ENCODE measurements at regions not wholly inside any gene's neighbourhood (a gene's known extent, or its start where the extent isn't known, plus 50 kb on each side); places are given as distances from the start of the nearest gene placed in this dataset.

DNA sequence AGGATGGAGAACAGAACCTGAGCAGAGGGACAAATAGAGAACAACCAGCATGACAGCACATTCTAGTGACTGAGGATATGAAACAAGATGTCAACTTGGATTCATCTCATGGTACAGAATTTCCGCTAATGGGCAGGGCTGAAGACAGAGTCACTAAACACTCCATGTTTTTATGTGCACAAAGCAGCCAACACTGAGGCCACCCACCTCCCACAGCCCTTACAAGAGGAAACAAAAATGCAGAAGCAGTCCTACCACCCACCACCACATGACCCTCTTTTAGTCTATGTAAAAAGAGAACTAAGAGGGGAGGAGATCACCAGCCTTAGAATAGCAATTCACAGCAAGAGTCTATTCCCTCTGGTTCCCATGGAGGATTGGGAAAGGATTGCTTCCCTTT, 131.4 kb upstream of the UBE2E2 start:
- no peak overlapping the region for H3K4me3 Mint-ChIP-seq
- ATAC-seq, result no peak
- DNase-seq (ENCODE audit: low spot score), result no peak
- H3K27me3 Mint-ChIP-seq (ENCODE audit: low read depth), result peaks cover 40% of the 10 kb centered on the region
- CTCF ChIA-PET, result no interaction called here
- H3K4me1 Mint-ChIP-seq, result peaks cover 36% of the 10 kb centered on the region
- H3K36me3 Mint-ChIP-seq, result no peaks in the 10 kb centered on the region
- POLR2A ChIA-PET, result no interaction called here
- H3K9me3 Mint-ChIP-seq, result no peaks in the 10 kb centered on the region
- TF ChIP-seq MYBL2 (CRISPR knock-in tag; IDR thresholded peaks at IDR 0.05) (no peak), OVOL2 (CRISPR knock-in tag; IDR thresholded peaks at IDR 0.05; ENCODE audit: borderline replicate concordance) (no peak), GRHL2 (CRISPR knock-in tag; IDR thresholded peaks at IDR 0.05; ENCODE audit: insufficient replicate concordance, severe bottlenecking) (no peak), ZNF416 (CRISPR knock-in tag; IDR thresholded peaks at IDR 0.05) (no peak), FOXJ3 (CRISPR knock-in tag; IDR thresholded peaks at IDR 0.05; ENCODE audit: borderline replicate concordance) (no peak), EMX1 (CRISPR knock-in tag; IDR thresholded peaks at IDR 0.05) (no peak), ZNF396 (CRISPR knock-in tag; IDR thresholded peaks at IDR 0.05; ENCODE audit: borderline replicate concordance) (no peak), ZNF423 (CRISPR knock-in tag; IDR thresholded peaks at IDR 0.05) (no peak), IRF2 (CRISPR knock-in tag; IDR thresholded peaks at IDR 0.05; ENCODE audit: borderline replicate concordance, low read depth) (no peak)
- TF ChIP-seq, protein P1, sequence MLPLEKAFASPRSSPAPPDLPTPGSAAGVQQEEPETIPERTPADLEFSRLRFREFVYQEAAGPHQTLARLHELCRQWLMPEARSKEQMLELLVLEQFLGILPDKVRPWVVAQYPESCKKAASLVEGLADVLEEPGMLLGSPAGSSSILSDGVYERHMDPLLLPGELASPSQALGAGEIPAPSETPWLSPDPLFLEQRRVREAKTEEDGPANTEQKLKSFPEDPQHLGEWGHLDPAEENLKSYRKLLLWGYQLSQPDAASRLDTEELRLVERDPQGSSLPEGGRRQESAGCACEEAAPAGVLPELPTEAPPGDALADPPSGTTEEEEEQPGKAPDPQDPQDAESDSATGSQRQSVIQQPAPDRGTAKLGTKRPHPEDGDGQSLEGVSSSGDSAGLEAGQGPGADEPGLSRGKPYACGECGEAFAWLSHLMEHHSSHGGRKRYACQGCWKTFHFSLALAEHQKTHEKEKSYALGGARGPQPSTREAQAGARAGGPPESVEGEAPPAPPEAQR (CRISPR knock-in tag; IDR thresholded peaks at IDR 0.05), result no peak
- TF ChIP-seq, protein P2, sequence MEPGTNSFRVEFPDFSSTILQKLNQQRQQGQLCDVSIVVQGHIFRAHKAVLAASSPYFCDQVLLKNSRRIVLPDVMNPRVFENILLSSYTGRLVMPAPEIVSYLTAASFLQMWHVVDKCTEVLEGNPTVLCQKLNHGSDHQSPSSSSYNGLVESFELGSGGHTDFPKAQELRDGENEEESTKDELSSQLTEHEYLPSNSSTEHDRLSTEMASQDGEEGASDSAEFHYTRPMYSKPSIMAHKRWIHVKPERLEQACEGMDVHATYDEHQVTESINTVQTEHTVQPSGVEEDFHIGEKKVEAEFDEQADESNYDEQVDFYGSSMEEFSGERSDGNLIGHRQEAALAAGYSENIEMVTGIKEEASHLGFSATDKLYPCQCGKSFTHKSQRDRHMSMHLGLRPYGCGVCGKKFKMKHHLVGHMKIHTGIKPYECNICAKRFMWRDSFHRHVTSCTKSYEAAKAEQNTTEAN (CRISPR knock-in tag; IDR thresholded peaks at IDR 0.05), result no peak
- TF ChIP-seq, protein P3, sequence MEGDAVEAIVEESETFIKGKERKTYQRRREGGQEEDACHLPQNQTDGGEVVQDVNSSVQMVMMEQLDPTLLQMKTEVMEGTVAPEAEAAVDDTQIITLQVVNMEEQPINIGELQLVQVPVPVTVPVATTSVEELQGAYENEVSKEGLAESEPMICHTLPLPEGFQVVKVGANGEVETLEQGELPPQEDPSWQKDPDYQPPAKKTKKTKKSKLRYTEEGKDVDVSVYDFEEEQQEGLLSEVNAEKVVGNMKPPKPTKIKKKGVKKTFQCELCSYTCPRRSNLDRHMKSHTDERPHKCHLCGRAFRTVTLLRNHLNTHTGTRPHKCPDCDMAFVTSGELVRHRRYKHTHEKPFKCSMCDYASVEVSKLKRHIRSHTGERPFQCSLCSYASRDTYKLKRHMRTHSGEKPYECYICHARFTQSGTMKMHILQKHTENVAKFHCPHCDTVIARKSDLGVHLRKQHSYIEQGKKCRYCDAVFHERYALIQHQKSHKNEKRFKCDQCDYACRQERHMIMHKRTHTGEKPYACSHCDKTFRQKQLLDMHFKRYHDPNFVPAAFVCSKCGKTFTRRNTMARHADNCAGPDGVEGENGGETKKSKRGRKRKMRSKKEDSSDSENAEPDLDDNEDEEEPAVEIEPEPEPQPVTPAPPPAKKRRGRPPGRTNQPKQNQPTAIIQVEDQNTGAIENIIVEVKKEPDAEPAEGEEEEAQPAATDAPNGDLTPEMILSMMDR (IDR thresholded peaks at IDR 0.05), result no peak
- TF ChIP-seq, protein P4, sequence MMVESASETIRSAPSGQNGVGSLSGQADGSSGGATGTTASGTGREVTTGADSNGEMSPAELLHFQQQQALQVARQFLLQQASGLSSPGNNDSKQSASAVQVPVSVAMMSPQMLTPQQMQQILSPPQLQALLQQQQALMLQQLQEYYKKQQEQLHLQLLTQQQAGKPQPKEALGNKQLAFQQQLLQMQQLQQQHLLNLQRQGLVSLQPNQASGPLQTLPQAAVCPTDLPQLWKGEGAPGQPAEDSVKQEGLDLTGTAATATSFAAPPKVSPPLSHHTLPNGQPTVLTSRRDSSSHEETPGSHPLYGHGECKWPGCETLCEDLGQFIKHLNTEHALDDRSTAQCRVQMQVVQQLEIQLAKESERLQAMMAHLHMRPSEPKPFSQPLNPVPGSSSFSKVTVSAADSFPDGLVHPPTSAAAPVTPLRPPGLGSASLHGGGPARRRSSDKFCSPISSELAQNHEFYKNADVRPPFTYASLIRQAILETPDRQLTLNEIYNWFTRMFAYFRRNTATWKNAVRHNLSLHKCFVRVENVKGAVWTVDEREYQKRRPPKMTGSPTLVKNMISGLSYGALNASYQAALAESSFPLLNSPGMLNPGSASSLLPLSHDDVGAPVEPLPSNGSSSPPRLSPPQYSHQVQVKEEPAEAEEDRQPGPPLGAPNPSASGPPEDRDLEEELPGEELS (CRISPR knock-in tag; IDR thresholded peaks at IDR 0.05), result no peak
- TF ChIP-seq, protein P5, sequence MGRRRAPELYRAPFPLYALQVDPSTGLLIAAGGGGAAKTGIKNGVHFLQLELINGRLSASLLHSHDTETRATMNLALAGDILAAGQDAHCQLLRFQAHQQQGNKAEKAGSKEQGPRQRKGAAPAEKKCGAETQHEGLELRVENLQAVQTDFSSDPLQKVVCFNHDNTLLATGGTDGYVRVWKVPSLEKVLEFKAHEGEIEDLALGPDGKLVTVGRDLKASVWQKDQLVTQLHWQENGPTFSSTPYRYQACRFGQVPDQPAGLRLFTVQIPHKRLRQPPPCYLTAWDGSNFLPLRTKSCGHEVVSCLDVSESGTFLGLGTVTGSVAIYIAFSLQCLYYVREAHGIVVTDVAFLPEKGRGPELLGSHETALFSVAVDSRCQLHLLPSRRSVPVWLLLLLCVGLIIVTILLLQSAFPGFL (CRISPR knock-in tag; IDR thresholded peaks at IDR 0.05; ENCODE audit: borderline replicate concordance), result no peak
- TF ChIP-seq, protein P6, sequence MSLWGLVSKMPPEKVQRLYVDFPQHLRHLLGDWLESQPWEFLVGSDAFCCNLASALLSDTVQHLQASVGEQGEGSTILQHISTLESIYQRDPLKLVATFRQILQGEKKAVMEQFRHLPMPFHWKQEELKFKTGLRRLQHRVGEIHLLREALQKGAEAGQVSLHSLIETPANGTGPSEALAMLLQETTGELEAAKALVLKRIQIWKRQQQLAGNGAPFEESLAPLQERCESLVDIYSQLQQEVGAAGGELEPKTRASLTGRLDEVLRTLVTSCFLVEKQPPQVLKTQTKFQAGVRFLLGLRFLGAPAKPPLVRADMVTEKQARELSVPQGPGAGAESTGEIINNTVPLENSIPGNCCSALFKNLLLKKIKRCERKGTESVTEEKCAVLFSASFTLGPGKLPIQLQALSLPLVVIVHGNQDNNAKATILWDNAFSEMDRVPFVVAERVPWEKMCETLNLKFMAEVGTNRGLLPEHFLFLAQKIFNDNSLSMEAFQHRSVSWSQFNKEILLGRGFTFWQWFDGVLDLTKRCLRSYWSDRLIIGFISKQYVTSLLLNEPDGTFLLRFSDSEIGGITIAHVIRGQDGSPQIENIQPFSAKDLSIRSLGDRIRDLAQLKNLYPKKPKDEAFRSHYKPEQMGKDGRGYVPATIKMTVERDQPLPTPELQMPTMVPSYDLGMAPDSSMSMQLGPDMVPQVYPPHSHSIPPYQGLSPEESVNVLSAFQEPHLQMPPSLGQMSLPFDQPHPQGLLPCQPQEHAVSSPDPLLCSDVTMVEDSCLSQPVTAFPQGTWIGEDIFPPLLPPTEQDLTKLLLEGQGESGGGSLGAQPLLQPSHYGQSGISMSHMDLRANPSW (CRISPR knock-in tag; conservative IDR thresholded peaks at IDR 0.05; ENCODE audit: low read depth), result no peak
- H3K27ac Mint-ChIP-seq, result no peak overlapping the region

DNA sequence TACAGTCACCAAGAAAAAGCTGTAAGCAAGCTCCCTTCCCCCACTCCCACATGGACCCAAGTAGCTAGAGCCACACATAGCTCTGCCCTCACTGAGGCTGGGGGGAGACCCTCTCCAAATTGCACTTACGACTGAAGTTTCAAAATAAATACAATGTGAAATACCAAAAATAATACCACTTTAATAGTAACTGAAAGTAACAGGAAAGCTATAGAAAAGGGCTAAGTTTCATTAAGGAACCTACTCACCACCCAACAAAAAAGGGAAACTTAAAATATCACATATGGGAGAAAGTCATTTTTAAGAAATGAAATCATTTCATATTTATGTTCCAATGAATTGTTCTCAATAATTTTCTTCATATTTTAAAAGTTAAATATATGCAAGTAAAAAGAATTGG, 130.4 kb upstream of the UBE2E2 start:
- no peaks in the 10 kb centered on the region for H3K9me3 Mint-ChIP-seq
- H3K36me3 Mint-ChIP-seq, result no peaks in the 10 kb centered on the region
- no peak overlapping the region for H3K4me3 Mint-ChIP-seq
- CTCF ChIA-PET, result no interaction called here
- H3K27ac Mint-ChIP-seq, result no peak overlapping the region
- POLR2A ChIA-PET, result no interaction called here
- H3K4me1 Mint-ChIP-seq, result peaks cover 35% of the 10 kb centered on the region
- ATAC-seq (no peak), DNase-seq (ENCODE audit: low spot score) (no peak)
- H3K27me3 Mint-ChIP-seq (ENCODE audit: low read depth), result peaks cover 49% of the 10 kb centered on the region
- TF ChIP-seq, protein P1 (CRISPR knock-in tag; IDR thresholded peaks at IDR 0.05), result no peak
- TF ChIP-seq NFATC4 (CRISPR knock-in tag; IDR thresholded peaks at IDR 0.05) (no peak), FOXP1 (CRISPR knock-in tag; IDR thresholded peaks at IDR 0.05; ENCODE audit: borderline replicate concordance) (no peak), ZBTB21 (CRISPR knock-in tag; IDR thresholded peaks at IDR 0.05; ENCODE audit: borderline replicate concordance) (no peak), CDX4 (CRISPR knock-in tag; IDR thresholded peaks at IDR 0.05; ENCODE audit: borderline replicate concordance) (no peak), OVOL2 (CRISPR knock-in tag; IDR thresholded peaks at IDR 0.05; ENCODE audit: borderline replicate concordance) (no peak)
- TF ChIP-seq, protein P7, sequence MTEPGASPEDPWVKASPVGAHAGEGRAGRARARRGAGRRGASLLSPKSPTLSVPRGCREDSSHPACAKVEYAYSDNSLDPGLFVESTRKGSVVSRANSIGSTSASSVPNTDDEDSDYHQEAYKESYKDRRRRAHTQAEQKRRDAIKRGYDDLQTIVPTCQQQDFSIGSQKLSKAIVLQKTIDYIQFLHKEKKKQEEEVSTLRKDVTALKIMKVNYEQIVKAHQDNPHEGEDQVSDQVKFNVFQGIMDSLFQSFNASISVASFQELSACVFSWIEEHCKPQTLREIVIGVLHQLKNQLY (CRISPR knock-in tag; IDR thresholded peaks at IDR 0.05), result no peak

Data from WTC11 (cell line).